HG02763 (cell line): ENCODE measurements at regions not wholly inside any gene's neighbourhood (a gene's known extent, or its start where the extent isn't known, plus 50 kb on each side); places are given as distances from the start of the nearest gene placed in this dataset.

Experiments
- ATAC-seq: cut with Tn5 transposase; IDR thresholded peaks from one replicate; pipeline ENCODE4 v1.9.1; 2021; ENCODE audit warnings: mild to moderate bottlenecking, moderate library complexity; ENCODE audit not compliant: unreplicated experiment

DNA sequence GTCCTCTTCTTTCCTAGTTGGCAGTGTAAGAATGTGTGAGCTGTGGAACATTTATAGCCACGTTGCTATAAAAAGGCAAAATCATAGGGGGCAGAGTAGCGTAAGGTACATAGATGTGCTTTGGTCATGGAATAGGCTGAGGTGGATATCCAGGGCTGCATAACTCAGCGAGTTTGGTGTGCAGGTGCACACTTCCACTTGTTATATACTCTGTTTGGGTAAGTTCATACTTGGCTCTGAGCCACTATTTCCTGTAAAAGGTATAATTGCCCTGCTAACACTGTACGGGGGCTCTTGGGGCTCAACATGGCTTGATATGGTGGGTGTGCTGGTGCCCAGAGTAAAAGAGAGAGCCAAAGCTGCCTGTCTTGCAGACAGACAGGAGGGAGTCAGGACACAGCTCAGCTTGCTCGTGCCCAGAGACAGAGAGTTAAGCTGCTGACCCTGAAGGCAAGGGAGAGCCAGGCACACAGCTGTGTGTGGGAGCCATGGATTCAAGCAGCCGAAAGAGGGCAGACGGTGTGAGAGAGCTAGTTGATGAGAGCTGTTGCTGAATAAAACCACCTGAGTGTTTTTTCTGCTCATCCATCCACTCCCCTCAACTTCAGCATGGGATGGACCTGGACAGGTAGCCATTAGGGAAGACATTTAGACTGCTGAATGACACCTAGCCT is 126.7 kb downstream of the DKK1 start:
- no peak for ATAC-seq

DNA sequence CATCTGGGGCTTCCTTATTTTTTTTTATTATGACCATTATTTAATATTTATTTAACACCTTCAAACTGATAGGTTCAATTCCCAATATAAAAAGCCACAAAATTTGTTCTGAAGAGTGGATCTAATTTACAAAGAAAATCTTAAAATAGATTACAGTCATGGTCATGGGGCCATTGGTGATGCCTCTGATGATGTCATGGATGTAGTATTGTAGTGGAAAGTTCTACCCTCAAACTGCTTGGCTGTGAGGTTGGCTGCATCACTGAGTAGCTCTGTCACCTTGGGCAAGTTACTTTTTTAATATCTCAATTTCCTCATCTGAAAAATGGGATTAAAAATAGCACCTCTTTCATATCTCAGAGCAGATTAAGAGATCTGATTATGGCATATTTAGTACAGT is 128.5 kb downstream of the DKK1 start:
- ATAC-seq: no peak

DNA sequence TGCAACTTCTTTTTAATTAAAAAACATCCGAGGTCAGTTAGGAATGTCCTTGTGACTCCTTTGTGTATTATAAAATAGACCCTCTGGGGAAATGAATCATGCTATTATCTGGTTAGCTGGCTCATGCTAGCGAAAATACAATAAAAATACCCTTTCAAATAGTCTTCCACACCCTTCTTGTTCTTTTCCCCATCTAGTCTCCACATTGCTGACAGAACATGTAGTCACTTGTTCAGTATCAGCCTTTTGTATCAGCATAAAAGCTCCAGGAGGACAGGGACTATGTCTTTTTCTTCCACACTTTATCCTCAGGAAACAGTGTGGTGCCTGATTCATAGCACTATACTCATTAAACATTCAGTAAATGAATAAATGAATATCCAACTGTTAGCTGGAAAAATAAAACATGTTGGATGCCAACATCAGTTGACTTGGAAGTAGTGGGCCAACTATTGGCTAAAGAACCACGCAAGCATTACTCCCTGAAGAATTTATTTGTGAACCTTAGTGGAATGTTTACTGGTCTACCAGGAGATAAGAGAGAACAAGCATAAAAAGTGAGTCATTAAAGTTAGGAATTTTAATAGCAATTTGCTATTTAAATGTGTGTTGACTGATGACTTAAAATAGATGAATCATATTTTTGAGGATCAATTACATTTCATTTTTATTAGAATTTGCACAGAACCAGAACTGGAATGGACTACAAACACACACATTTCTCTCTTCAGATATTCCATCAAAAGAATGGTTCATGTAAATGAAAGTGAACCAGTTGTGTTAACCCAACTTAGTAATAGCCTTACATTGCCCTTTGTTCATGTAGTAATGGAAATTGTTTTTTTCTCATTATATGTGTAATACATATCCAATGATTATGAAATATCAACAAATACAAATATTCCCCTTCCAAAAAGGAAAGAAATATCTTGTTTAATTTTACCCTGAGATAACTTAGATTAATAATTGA is 129.6 kb downstream of the DKK1 start:
- no peak for ATAC-seq

DNA sequence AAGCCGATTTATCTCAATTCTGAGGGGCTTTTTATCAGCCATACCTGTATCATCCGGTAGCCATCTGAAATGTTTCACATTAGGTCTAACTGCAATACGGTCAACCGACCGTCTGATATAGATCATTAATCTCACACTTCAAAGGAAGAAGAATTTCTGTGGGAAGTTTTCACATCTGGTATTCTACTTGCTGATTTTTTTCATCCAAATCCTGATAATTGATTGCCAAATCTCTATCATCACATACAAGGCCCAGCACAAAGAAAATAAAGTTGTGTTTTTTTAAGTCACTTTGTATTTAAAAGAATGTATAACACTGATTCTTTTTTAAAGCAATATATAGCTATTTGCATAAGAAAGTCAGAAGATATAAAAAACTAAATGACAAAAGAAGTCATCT is 132.3 kb downstream of the DKK1 start:
- no peak for ATAC-seq

- no peak for ATAC-seq
Measured at GRCh38 chr10:52447931-52448353, 133.9 kb downstream of the DKK1 start.

DNA sequence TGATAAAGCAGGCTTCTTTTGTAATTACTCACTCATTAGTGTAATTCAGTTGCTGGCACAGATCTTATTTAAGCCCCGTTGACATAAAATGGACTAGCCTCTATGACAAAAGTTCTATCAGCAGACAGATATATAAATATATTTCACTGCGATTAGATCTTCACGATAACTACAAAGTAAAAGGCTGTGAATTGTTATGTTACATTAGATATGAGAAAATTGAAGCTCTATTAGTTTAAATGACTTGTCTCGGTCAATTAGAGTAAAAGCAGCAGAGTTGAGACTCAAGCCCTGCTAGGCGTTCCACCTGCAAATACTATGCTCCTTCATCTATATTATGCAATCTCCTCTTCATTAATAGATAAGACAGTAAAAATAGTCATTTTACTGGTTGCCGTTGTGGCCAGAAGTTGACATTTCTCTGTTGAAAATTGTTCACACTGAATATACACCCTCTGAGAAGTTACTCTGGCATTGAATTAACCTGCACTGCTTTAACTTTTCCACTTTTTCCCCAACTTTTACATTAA is 136.7 kb downstream of the DKK1 start:
- no peak for ATAC-seq

DNA sequence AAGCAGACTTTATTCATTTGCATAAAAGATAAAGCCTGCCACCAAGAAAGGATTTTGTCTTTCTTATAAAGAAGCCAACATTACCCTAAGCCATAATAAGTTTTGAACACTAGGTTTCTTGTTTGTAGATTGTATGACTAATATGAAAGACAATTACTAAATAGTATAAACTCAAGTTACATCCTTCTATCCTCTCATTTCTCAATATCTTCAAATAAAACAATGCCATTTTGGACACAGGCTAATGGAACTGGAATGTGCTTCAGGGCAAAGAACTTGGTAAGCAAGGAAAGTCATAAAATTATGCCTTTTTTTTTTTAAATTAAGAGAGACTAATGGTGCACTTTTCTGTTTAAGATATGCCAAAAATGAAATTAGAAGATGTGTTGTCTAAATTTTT is 137.7 kb downstream of the DKK1 start:
- no peak for ATAC-seq

DNA sequence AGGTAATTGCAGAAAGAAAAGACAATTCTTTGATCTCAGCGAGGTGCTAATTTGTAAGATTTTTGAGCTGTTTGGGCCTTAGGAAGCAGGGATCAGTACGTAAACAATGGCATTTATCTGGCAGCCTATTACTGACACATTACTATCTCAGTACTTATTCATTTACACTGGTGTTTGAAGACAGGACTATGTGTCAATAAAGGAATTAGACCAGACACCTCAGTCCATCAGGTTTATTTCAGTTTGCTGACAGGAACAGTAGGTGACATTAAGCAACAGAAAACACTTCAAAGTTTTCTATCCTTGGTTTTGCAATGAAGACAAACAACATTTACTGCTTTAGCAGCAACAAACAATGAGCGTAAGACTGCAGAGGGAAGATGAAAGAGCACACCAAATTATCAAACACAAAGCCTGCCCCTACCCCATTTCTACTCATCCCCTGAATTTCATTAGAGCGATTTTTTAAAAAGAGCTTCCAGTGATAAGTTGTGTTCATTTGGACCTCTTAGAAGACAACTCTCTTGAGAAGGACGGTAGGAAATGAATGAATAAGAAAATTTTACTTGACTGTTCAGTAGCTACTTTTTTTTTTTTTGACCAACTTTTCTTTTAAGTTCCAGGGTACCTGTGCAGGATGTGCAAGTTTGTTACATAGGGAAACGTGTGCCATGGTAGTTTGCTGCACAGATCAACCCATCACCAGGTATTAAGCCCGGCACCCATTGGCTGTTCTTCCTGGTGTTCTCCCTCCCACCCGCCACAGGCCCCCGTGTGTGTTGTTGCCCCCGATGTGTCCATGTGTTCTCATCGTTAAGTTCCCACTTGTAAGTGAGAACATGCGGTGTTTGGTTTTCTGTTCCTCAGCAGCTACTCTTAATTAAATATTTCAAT is 138.8 kb downstream of the DKK1 start:
- no peak for ATAC-seq

- no peak for ATAC-seq
Measured at GRCh38 chr10:52453501-52453900, 139.4 kb downstream of the DKK1 start.

DNA sequence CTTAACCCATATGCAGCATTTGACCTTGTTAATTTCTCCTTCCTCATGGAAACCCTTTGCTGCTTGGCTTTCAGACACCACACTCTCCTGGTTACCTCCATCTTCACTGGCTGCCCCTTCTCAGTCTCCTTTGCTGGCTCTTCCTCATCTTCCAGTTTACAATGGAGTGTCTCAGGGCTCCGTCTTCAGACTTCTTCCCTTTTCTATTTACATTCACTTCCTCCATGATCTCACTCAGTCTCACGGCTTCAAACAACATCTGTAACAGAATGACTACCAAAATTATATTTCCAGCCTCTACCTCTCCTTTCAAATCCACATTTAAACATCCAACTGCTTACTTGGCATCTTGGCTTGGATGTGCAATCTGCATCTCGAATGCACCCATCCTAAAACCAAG is 140.4 kb downstream of the DKK1 start:
- no peak for ATAC-seq

- ATAC-seq: no peak
Measured at GRCh38 chr10:52455098-52455497, 141.0 kb downstream of the DKK1 start.

GRCh38 chr10:52459097-52459496 is 145.0 kb downstream of the DKK1 start:
- ATAC-seq: no peak

DNA sequence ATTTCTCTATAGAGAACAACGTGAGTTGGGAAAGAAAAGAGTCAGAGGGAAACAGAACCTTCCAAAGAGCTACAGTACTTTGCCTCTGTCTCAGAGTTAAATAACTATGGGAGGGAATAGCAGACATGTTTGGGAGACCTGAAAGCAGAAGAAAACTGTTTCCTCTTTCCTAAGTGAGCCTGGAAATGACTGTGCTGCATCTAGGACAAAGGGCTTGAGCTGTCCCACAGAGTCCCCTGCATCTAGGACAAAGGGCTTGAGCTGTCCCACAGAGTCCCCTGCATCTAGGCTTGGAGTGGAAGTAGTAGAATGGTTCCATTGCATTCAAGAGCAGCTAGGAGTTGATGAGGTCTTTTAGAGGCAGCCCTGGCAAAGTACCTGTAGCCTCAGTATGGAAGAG is 149.7 kb downstream of the DKK1 start:
- ATAC-seq: no peak

DNA sequence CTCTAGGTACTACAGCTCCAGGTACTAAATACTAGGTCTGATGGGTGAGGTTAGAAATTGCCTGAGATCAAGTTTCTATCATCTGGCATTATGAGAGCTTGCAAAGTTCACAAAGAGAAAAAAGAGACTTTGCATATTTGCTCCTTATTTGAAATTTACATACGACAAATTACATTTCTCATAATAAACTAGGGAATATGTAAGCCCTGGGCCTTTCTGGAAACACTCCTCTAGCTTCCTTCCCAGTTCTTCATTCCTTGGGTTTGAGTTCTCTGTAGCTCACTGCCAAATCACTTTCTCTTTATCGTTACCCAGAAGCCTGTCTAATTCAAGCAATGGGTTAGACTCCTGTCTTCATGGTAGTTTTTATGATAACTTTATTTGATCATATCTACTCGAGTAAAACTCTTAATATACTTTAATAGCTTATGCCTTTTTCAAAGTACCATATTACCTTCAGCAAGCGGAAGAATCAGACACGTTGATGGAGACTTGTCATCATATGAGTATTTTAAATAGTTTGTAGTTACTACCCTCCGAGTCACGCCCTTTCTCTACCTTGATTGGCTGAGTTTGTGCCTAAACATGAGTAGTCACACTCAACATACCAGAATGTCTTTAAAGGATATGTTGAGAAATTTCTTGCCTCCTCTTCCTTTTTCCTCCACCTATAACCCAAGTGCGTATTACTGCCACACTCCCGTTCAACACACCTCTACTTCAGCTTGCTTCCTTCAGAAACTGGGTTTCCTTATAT is 150.5 kb downstream of the DKK1 start:
- no peak for ATAC-seq

DNA sequence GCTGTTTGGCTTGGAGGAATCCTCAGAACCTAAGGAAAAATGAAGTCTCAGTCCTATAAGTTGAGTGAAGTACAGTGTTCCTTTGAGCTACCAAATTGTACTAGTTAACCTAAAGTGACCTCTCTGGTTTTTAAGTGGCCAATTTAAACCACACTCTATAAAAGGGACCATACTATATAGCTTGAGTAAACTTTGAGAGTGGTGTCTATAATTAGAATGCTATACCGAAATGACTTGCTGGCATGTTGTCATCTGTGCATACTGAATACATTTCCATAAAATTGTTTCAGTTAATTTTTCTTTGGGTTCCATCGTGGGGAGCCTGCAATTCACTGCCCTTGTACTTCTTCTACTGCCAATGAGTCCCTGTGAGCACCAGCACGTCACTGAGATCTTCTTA is 151.1 kb downstream of the DKK1 start:
- no peak for ATAC-seq

DNA sequence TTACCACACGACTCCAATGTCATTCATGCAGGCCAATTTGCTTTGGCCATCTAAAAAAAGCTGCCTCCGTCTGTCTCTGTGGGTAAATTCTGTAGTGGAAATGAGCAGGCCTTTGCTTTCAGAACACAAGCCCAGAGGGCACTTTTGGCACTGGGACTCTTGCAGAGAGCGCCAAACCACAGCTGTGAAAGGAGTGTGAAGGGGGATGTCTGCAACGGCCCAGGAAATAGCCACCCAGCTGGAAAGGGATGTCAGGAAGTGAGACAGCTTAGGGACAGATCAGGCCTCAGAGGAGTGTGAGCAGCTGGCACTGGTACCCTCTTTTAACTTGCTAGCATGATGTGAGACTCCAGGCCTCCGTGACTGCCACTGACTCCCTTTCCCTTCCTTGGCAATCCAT is 152.4 kb downstream of the DKK1 start:
- ATAC-seq: no peak

GRCh38 chr10:52469970-52470705 is 156.1 kb downstream of the DKK1 start:
- no peak for ATAC-seq

DNA sequence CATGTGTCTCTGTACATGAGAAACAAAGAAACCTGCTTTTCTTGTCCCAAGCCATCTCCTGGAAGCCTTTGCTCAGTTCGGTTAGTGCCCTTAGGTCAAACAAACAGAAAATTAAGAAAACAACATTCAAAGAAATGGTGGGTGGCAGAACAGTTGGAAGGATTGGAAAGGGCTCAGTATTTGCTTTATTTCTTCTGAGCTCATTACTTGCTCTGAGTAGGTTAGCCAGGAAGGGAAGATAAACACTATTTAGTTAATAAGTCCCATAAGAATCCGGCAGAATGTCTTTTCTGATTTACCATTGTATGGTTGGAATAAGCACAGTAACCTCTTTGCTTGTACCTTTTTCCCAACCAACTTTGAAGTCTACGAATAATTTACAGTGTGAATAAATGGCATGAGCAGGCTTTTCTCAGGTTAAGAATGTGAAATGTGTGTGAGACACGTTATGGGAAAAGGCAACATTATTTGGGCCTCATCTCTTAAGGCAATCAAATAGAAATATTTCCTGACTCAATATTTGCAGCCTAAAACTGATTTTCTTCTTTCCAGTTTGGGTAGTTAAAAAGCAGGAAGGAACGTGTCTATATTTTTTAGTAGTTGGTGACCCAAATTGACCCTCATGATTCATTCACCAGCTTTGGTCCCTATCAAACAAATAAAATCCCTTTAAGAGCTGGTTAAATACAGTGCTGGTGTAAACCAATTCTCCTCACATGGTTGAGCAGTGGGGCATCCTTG is 158.5 kb downstream of the DKK1 start:
- ATAC-seq: no peak

- no peak for ATAC-seq
Measured at GRCh38 chr10:52474265-52474664, 160.2 kb downstream of the DKK1 start.
